Glutamatergic neuron (in vitro differentiated cells): ENCODE measurements at regions not wholly inside any gene's neighbourhood (a gene's known extent, or its start where the extent isn't known, plus 50 kb on each side); places are given as distances from the start of the nearest gene placed in this dataset.
"Not testable (repeated sequence)": the region's sequence is repeated elsewhere in the genome, so short reads cannot be mapped to it uniquely, and the experiment has no call there.

Experiments
- DNase-seq: peaks from one replicate; pipeline ENCODE4 v3.0.0; 2022
- H3K27ac Mint-ChIP-seq: one replicate; pipeline ENCODE4 v1.8.0; 2020; ENCODE audit warnings: mild to moderate bottlenecking, mixed read lengths, inconsistent platforms; ENCODE audit not compliant: unreplicated experiment
- H3K27me3 Mint-ChIP-seq: one replicate; pipeline ENCODE4 v1.8.0; 2020; ENCODE audit warnings: mild to moderate bottlenecking, moderate library complexity, mixed read lengths, inconsistent platforms; ENCODE audit not compliant: unreplicated experiment
- H3K36me3 Mint-ChIP-seq: one replicate; pipeline ENCODE4 v1.8.0; 2020; ENCODE audit warnings: mild to moderate bottlenecking, mixed read lengths, inconsistent platforms; ENCODE audit not compliant: unreplicated experiment
- H3K4me1 Mint-ChIP-seq: one replicate; pipeline ENCODE4 v1.8.0; 2020; ENCODE audit warnings: mild to moderate bottlenecking, low read depth, mixed read lengths, inconsistent platforms; ENCODE audit not compliant: unreplicated experiment
- H3K4me3 Mint-ChIP-seq: one replicate; pipeline ENCODE4 v1.8.0; 2020; ENCODE audit warnings: mild to moderate bottlenecking, mixed read lengths, inconsistent platforms; ENCODE audit not compliant: unreplicated experiment
- H3K9me3 Mint-ChIP-seq: one replicate; pipeline ENCODE4 v1.8.0; 2020; ENCODE audit warnings: mild to moderate bottlenecking, moderate library complexity, mixed read lengths, inconsistent platforms; ENCODE audit not compliant: unreplicated experiment
- TF ChIP-seq, protein P1 (sequence below): fragments of 200-600 bp; sonication (generic); IDR thresholded peaks from one replicate; pipeline ENCODE4 v1.5.0; 2021; ENCODE audit not compliant: partially characterized antibody, unreplicated experiment

DNA sequence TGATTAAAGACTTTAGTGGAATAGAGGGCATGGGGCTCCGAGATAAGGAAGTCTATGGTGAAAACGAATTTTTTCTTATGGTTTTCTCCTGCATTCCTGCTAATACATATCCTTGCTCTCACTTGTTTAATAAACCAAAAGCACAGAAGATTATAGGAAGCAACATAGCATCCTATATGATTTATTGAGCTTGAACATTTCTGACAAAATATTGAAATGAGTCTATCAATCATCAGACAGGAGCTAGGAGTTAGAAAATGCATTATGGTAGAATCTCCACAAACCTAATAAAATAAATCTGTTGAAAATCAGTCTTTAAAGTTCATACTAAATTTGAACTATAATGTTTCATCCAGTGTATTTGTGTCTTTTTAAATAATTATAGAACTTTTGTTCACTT, 554.6 kb upstream of the RGMB start:
- DNase-seq: no peak
- peaks cover 25% of the 10 kb centered on the region for H3K4me1 Mint-ChIP-seq
- H3K27ac Mint-ChIP-seq: no peak overlapping the region
- H3K9me3 Mint-ChIP-seq: peaks cover 8% of the 10 kb centered on the region
- H3K27me3 Mint-ChIP-seq: peaks cover 7% of the 10 kb centered on the region
- no peak overlapping the region for H3K4me3 Mint-ChIP-seq
- TF ChIP-seq, protein P1, sequence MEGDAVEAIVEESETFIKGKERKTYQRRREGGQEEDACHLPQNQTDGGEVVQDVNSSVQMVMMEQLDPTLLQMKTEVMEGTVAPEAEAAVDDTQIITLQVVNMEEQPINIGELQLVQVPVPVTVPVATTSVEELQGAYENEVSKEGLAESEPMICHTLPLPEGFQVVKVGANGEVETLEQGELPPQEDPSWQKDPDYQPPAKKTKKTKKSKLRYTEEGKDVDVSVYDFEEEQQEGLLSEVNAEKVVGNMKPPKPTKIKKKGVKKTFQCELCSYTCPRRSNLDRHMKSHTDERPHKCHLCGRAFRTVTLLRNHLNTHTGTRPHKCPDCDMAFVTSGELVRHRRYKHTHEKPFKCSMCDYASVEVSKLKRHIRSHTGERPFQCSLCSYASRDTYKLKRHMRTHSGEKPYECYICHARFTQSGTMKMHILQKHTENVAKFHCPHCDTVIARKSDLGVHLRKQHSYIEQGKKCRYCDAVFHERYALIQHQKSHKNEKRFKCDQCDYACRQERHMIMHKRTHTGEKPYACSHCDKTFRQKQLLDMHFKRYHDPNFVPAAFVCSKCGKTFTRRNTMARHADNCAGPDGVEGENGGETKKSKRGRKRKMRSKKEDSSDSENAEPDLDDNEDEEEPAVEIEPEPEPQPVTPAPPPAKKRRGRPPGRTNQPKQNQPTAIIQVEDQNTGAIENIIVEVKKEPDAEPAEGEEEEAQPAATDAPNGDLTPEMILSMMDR: no peak
- peaks cover 6% of the 10 kb centered on the region for H3K36me3 Mint-ChIP-seq

DNA sequence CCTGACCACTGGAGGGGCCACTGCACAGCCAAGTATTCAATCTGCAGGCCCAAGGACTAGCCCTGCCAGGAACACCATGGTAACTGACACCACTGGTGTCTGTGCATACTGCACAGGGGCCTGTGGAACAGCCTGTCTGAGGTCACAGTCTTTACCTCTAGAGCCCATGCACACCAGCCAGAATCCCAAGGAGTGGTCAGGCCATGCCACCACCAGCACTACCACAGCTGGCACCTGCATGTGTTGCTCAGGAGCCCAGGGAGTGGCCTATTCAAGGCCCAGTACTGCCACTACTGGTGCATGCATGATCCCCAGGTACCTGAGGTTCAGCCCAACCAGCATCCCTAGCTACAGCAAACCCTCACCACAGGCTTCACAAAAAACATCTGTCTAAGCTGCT, 546.0 kb upstream of the RGMB start:
- no peak for DNase-seq
- Mint-ChIP-seq H3K9me3 (peaks cover 6% of the 10 kb centered on the region), H3K4me1 (no peaks in the 10 kb centered on the region), H3K27me3 (peaks cover 3% of the 10 kb centered on the region), H3K36me3 (peaks cover 12% of the 10 kb centered on the region), H3K4me3 (no peak overlapping the region), H3K27ac (no peak overlapping the region)
- TF ChIP-seq, protein P1: no peak

DNA sequence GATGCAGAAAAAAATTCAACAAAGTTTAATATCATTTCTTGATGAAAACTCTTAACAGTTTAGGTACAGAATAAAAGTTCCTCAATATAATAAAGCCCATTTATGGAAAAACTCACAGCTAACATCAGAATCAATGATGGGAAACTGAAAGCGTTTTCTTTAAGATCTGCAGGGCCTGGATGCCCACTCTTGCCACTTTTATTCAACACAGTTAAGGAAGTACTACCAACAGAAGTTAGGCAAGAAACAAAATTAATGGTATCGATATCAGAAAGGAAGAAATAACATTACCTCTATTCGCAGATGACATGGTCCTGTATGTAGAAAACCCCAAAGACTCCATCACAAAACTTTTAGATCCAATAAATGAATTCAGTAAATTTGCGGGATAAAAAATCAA, 542.4 kb upstream of the RGMB start:
- Mint-ChIP-seq H3K36me3 (peaks cover 6% of the 10 kb centered on the region), H3K4me1 (no peaks in the 10 kb centered on the region), H3K27ac (no peak overlapping the region), H3K27me3 (peaks cover 4% of the 10 kb centered on the region), H3K4me3 (no peak overlapping the region), H3K9me3 (peaks cover 6% of the 10 kb centered on the region)
- TF ChIP-seq, protein P1: no peak
- no peak for DNase-seq

DNA sequence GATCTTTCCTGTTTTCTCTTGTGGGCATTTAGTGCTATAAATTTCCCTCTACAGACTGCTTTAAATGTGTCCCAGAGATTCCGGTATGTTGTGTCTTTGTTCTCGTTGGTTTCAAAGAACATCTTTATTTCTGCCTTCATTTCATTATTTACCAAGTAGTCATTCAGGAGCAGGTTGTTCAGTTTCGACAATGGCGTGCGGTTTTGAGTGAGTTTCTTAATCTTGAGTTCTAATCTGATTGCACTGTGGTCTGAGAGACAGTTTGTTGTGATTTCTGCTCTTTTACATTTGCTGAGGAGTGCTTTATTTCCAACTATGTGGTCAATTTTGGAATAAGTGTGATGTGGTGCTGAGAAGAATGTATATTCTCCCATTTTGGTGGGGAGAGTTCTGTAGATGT, 535.7 kb upstream of the RGMB start:
- H3K4me3 Mint-ChIP-seq, H3K36me3 Mint-ChIP-seq, H3K4me1 Mint-ChIP-seq, H3K27ac Mint-ChIP-seq, DNase-seq, H3K27me3 Mint-ChIP-seq, H3K9me3 Mint-ChIP-seq: not testable (repeated sequence)

DNA sequence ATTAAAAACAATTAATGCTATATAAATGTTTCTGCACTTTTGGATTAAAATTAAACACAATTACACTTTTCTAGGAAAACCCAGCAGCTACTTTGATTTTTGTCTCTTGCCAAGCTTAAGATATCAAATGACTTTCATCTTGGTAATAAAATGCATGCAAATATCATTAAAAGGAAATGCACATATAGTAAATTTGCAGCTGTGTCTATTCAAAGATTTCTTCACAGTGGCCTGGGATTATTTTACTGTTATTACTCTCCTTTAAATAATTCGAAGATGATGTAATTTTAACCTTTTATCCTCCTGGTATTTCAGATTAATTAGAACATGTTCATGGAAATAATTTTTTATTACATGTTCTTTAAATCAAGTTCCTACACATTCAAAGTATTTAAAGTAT, 529.5 kb upstream of the RGMB start:
- DNase-seq: no peak
- no peaks in the 10 kb centered on the region for H3K9me3 Mint-ChIP-seq
- no peaks in the 10 kb centered on the region for H3K27me3 Mint-ChIP-seq
- H3K4me1 Mint-ChIP-seq: no peaks in the 10 kb centered on the region
- H3K36me3 Mint-ChIP-seq: no peaks in the 10 kb centered on the region
- H3K27ac Mint-ChIP-seq: no peak overlapping the region
- TF ChIP-seq, protein P1: no peak
- no peak overlapping the region for H3K4me3 Mint-ChIP-seq

DNA sequence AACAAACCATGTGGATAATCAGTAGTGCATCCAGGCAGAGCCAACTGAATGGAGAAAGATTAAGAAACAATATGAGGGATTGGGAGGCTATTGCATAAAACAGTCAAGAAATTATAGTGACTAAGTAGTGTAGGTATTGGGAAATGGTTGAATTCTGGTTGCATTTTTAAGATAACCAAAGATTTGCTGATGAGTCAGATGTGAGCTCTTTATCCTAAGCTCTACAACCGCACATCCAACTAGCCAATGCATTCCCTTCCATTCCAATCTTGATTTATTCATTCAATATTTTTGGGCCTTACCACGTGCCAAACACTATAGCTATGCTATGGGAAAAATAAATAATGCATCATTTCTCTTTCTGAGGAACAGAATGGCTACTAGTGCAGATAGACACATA, 524.5 kb upstream of the RGMB start:
- Mint-ChIP-seq H3K9me3 (no peaks in the 10 kb centered on the region), H3K4me1 (no peaks in the 10 kb centered on the region), H3K27me3 (no peaks in the 10 kb centered on the region), H3K27ac (no peak overlapping the region), H3K4me3 (no peak overlapping the region), H3K36me3 (no peaks in the 10 kb centered on the region)
- TF ChIP-seq, protein P1: no peak
- DNase-seq: no peak
